ENCODE measurements at regions not wholly inside any gene's neighbourhood (a gene's known extent, or its start where the extent isn't known, plus 50 kb on each side); places are given as distances from the start of the nearest gene placed in this dataset.

DNA sequence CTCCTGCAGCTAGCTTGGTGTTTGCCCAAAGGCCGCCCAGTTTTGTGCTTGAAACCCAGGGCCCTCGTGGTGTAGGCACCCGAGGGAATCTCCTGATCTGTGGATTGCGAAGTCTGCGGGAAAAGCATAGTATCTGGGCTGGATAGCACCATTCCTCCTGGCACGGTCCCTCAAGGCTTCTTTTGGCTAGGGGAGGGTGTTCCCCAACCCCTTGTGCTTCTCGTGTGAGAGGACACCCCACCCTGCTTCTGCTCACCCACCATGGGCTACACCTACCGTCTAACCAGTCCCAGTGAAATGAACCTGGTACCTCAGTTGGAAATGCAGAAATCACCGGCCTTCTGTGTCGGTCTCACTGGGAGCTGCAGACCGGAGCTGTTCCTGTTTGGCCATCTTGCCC, 403.5 kb downstream of the USP25 start:
- H3K4me2 ChIP-seq (ENCODE audit: low read length): no peak overlapping the region
- no peaks in the 10 kb centered on the region for H3K36me3 ChIP-seq (replicated peaks; ENCODE audit: low read depth, low read length)
- no peak overlapping the region for H3K4me3 ChIP-seq (ENCODE audit: low read length)
- no peaks in the 10 kb centered on the region for H3K4me1 ChIP-seq (ENCODE audit: low read length)
- H3K9ac ChIP-seq (ENCODE audit: low read length): no peak overlapping the region
- H4K20me1 ChIP-seq (ENCODE audit: insufficient read depth, low read length): no peaks in the 10 kb centered on the region
- no peaks in the 10 kb centered on the region for H3K27me3 ChIP-seq (ENCODE audit: low read depth, low read length)
- no peaks in the 10 kb centered on the region for H3K79me2 ChIP-seq (ENCODE audit: low read length)
- no peak overlapping the region for H3K27ac ChIP-seq (ENCODE audit: low read length)
- TF ChIP-seq, protein P1, sequence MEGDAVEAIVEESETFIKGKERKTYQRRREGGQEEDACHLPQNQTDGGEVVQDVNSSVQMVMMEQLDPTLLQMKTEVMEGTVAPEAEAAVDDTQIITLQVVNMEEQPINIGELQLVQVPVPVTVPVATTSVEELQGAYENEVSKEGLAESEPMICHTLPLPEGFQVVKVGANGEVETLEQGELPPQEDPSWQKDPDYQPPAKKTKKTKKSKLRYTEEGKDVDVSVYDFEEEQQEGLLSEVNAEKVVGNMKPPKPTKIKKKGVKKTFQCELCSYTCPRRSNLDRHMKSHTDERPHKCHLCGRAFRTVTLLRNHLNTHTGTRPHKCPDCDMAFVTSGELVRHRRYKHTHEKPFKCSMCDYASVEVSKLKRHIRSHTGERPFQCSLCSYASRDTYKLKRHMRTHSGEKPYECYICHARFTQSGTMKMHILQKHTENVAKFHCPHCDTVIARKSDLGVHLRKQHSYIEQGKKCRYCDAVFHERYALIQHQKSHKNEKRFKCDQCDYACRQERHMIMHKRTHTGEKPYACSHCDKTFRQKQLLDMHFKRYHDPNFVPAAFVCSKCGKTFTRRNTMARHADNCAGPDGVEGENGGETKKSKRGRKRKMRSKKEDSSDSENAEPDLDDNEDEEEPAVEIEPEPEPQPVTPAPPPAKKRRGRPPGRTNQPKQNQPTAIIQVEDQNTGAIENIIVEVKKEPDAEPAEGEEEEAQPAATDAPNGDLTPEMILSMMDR (IDR thresholded peaks at IDR 0.05; ENCODE audit: low read depth, low read length): no peak
- TF ChIP-seq EZH2phosphoT487 (IDR thresholded peaks at IDR 0.05; ENCODE audit: low read depth): no peak
- H2AFZ ChIP-seq (ENCODE audit: low read depth, low read length): no peak overlapping the region
- no peaks in the 10 kb centered on the region for H3K9me3 ChIP-seq (ENCODE audit: insufficient read depth, low read length)

DNA sequence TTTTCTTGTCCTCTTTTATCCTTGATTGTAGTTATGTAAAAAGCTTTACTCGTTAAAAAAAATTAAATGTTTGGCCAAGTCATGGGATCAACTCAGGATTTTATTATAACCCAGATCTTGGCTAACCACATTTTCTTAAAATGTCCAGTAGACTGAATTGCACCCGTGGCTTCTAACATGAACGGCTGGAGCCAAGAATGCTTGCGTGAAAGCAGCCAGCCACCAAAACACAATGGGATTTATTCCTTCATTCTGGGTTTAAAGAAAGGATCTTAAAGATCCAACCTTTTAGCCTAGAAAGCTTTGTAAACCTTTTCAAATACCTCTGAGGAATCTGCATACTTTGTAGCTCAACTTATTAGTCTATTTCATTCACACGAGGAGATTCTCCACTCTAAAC, 404.4 kb downstream of the USP25 start:
- no peaks in the 10 kb centered on the region for H3K36me3 ChIP-seq (replicated peaks; ENCODE audit: low read depth, low read length)
- no peak overlapping the region for H3K27ac ChIP-seq (ENCODE audit: low read length)
- H4K20me1 ChIP-seq (ENCODE audit: insufficient read depth, low read length): no peaks in the 10 kb centered on the region
- no peak overlapping the region for H3K9ac ChIP-seq (ENCODE audit: low read length)
- no peaks in the 10 kb centered on the region for H3K9me3 ChIP-seq (ENCODE audit: insufficient read depth, low read length)
- TF ChIP-seq, protein P1 (IDR thresholded peaks at IDR 0.05; ENCODE audit: low read depth, low read length): no peak
- TF ChIP-seq EZH2phosphoT487 (IDR thresholded peaks at IDR 0.05; ENCODE audit: low read depth): no peak
- no peaks in the 10 kb centered on the region for H3K79me2 ChIP-seq (ENCODE audit: low read length)
- H3K4me2 ChIP-seq (ENCODE audit: low read length): no peak overlapping the region
- no peaks in the 10 kb centered on the region for H3K27me3 ChIP-seq (ENCODE audit: low read depth, low read length)
- H2AFZ ChIP-seq (ENCODE audit: low read depth, low read length): no peak overlapping the region
- H3K4me1 ChIP-seq (ENCODE audit: low read length): no peaks in the 10 kb centered on the region
- no peak overlapping the region for H3K4me3 ChIP-seq (ENCODE audit: low read length)

DNA sequence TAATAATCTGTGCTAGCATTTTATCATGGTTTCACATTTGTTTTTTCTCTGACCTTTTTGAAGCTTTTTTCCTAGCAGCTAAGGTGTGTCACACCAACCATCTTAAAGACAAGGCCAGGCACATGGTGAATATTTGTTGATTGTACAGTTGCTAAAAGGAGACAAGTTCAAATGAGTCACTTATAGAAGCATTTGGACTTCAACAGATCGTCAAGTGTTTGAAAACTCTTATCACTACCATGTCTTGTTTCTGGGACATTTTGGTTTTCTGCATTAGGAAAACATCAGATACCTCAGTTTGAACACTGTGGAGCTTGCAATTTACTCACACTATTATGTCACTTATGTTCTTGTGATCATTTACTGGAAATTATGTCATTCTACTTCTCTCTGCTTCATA, 407.3 kb downstream of the USP25 start:
- no peak for TF ChIP-seq EZH2phosphoT487 (IDR thresholded peaks at IDR 0.05; ENCODE audit: low read depth)
- H3K9me3 ChIP-seq (ENCODE audit: insufficient read depth, low read length): no peaks in the 10 kb centered on the region
- H3K36me3 ChIP-seq (replicated peaks; ENCODE audit: low read depth, low read length): no peaks in the 10 kb centered on the region
- H3K9ac ChIP-seq (ENCODE audit: low read length): no peak overlapping the region
- H3K4me1 ChIP-seq (ENCODE audit: low read length): no peaks in the 10 kb centered on the region
- no peaks in the 10 kb centered on the region for H4K20me1 ChIP-seq (ENCODE audit: insufficient read depth, low read length)
- no peak overlapping the region for H3K4me2 ChIP-seq (ENCODE audit: low read length)
- no peak overlapping the region for H3K4me3 ChIP-seq (ENCODE audit: low read length)
- no peak overlapping the region for H2AFZ ChIP-seq (ENCODE audit: low read depth, low read length)
- H3K79me2 ChIP-seq (ENCODE audit: low read length): no peaks in the 10 kb centered on the region
- H3K27ac ChIP-seq (ENCODE audit: low read length): no peak overlapping the region
- no peaks in the 10 kb centered on the region for H3K27me3 ChIP-seq (ENCODE audit: low read depth, low read length)

DNA sequence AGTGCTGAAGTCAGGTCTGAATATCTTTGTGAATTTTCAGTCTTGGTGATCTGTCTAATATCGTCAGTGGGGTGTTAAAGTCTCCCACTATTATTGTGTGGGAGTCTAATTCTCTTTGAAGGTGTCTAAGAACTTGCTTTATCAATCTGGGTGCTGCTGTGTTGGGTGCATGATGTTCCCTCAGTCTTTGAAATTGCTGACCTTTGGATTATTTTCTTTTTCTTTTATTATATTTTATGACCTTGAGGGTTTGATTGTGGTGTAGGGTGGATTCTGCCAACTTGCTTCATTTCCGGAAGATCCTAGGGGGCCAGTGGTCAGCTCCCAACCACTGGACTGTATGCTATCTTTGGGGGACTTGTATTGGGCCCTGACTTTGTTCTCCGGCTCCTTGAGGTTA, 415.3 kb downstream of the USP25 start:
- no peak overlapping the region for H3K27ac ChIP-seq (ENCODE audit: low read length)
- no peak overlapping the region for H2AFZ ChIP-seq (ENCODE audit: low read depth, low read length)
- TF ChIP-seq, protein P1 (IDR thresholded peaks at IDR 0.05; ENCODE audit: low read depth, low read length): no peak
- TF ChIP-seq EZH2phosphoT487 (IDR thresholded peaks at IDR 0.05; ENCODE audit: low read depth): no peak
- no peak overlapping the region for H3K4me2 ChIP-seq (ENCODE audit: low read length)
- H3K4me1 ChIP-seq (ENCODE audit: low read length): no peaks in the 10 kb centered on the region
- no peak overlapping the region for H3K9ac ChIP-seq (ENCODE audit: low read length)
- H3K4me3 ChIP-seq (ENCODE audit: low read length): no peak overlapping the region
- no peaks in the 10 kb centered on the region for H4K20me1 ChIP-seq (ENCODE audit: insufficient read depth, low read length)
- no peaks in the 10 kb centered on the region for H3K36me3 ChIP-seq (replicated peaks; ENCODE audit: low read depth, low read length)
- no peaks in the 10 kb centered on the region for H3K79me2 ChIP-seq (ENCODE audit: low read length)
- no peaks in the 10 kb centered on the region for H3K27me3 ChIP-seq (ENCODE audit: low read depth, low read length)
- no peaks in the 10 kb centered on the region for H3K9me3 ChIP-seq (ENCODE audit: insufficient read depth, low read length)

DNA sequence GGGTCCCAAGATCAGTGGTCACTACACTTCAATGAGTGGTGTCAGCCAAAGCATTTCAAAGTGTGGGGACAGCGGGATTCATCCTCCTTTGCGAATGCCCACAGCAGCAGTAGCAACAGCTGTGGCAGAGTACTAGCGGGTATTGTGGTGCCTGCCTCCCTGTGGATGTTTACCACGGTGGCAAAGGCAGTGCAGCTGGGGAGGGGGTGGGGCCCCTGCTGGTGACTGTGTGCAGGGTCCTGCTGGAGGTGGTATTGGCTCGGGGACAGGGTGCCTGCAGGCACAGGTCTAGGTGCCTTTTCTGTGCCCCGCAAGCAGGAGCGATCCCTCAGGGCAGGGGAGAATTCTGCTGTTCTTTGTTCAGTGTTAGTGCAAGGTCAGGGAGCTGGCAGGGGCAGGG, 415.7 kb downstream of the USP25 start:
- Histone ChIP-seq H3K4me1 (ENCODE audit: low read length) (no peaks in the 10 kb centered on the region), H3K36me3 (replicated peaks; ENCODE audit: low read depth, low read length) (no peaks in the 10 kb centered on the region), H3K4me3 (ENCODE audit: low read length) (no peak overlapping the region), H3K79me2 (ENCODE audit: low read length) (no peaks in the 10 kb centered on the region), H3K9ac (ENCODE audit: low read length) (no peak overlapping the region), H4K20me1 (ENCODE audit: insufficient read depth, low read length) (no peaks in the 10 kb centered on the region), H3K27me3 (ENCODE audit: low read depth, low read length) (no peaks in the 10 kb centered on the region), H3K9me3 (ENCODE audit: insufficient read depth, low read length) (no peaks in the 10 kb centered on the region), H3K27ac (ENCODE audit: low read length) (no peak overlapping the region), H2AFZ (ENCODE audit: low read depth, low read length) (no peak overlapping the region), H3K4me2 (ENCODE audit: low read length) (no peak overlapping the region)
- TF ChIP-seq, protein P1 (IDR thresholded peaks at IDR 0.05; ENCODE audit: low read depth, low read length): no peak
- TF ChIP-seq EZH2phosphoT487 (IDR thresholded peaks at IDR 0.05; ENCODE audit: low read depth): no peak
